HG02623 (cell line): ENCODE measurements at regions not wholly inside any gene's neighbourhood (a gene's known extent, or its start where the extent isn't known, plus 50 kb on each side); places are given as distances from the start of the nearest gene placed in this dataset.
"Not testable (repeated sequence)": the region's sequence is repeated elsewhere in the genome, so short reads cannot be mapped to it uniquely, and the experiment has no call there.

Experiments used
- ATAC-seq: cut with Tn5 transposase; IDR thresholded peaks from one replicate; pipeline ENCODE4 v1.9.1; 2021; ENCODE audit warnings: moderate library complexity; ENCODE audit not compliant: unreplicated experiment

DNA sequence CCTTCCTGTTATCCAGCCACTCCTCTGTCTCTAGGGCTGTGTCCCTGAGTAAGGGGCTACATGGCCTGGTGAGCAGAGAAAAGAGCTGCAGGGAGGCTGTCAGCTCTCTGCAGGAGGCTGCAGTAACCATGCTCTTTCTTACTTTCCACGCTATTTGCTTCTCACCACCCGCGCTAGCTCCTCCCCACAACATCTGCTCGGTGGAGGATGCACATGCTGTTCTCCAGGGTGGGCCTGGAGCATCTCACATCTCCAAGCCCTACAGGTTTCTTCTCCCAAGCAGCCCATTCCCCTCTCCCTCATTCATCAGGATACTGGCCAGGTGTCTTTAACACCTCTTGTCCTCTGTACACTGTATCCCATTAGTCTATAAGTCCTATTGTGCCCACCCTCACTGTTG is 103.8 kb downstream of the IER5 start:
- ATAC-seq, result no peak

GRCh38 chr1:181202986-181203555 is 114.6 kb downstream of the IER5 start:
- no peak for ATAC-seq

GRCh38 chr1:181204530-181204929 is 116.0 kb downstream of the IER5 start:
- no peak for ATAC-seq

GRCh38 chr1:181205901-181206300 is 117.4 kb downstream of the IER5 start:
- no peak for ATAC-seq

DNA sequence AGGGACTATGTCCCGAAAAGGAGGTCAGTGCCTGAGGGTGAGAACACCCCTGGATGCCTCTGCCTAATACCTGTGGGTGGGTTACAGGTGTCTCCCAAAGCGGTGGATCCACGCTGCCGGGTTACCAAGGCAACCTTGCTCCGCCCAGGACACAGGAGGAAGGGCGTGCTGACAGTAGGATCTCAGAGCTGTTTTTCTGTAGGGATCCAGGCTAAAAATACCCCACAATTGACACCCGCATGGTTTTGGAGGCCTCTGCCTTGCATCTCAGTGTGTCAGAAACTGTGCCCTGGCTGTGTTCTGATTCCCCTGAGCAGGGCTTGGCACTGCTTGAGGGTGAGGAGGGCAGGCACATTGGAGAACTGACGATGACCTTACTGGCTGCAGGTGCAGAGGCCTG is 118.0 kb downstream of the IER5 start:
- ATAC-seq, result no peak

DNA sequence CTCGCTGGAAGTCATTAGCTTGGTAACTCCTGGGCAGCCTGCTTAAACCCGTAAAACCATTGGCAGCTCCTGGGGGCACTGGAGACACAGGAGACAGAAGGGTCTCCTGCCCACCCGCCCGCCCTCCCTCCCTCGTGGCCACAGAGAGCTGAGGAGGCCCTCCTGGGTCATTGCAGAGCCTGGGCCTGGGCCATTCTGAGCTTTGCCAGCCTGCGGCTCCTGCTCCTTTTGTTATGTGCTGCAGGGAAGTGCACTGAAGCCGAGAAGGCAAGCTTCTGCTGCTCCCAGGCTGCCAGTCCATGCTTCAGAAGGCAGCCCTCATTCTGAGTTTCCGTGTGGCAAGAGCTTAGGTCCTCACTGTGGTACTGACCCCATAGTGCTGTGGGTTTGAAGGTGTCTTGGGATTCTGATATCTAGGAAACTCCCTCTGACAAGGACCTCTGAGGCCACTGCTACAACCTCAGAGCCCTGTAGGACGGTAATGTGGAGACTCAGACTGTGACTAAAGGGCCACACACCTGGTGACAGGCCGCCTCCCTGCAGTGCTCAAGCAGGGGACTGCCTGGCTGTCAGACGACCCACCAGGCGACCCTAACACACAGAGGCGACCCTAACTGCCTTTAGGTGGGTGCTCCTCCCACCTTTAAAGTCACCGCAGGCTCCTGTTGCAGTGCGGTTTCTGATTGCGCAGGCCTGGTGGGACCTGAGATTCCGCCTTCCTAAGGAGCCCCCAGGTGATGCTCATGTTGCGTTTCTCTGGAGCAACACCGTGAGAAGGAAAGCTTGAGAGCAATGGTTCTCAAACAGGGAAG is 118.7 kb downstream of the IER5 start:
- ATAC-seq, result no peak

DNA sequence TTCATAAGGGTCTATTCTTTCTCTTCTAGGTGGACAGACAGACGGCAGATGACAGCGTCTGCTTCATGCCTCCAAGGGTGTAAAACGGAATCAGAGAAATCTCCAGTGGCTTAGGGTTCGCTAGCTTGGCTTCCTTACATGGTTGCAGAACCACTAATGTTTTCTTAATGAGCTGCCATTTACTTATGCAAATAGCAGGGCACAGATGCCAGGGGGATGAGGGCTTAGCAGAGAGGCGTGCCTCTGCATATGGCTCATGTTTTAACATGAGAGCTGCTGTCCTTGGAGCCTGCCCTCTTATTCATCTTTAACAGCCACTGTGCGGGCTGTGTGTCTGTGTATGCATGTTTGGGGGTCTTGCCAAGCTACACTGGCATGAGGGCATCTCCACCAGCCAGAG is 119.6 kb downstream of the IER5 start:
- no peak for ATAC-seq

GRCh38 chr1:181208967-181209366 is 120.5 kb downstream of the IER5 start:
- no peak for ATAC-seq

GRCh38 chr1:181213056-181213455 is 124.6 kb downstream of the IER5 start:
- ATAC-seq, result no peak

- no peak for ATAC-seq
Measured at GRCh38 chr1:181216591-181216994, 128.1 kb downstream of the IER5 start.

- ATAC-seq, result no peak
Measured at GRCh38 chr1:181219938-181220337, 131.4 kb downstream of the IER5 start.

- ATAC-seq, result no peak
Measured at GRCh38 chr1:181221078-181221477, 132.6 kb downstream of the IER5 start.

DNA sequence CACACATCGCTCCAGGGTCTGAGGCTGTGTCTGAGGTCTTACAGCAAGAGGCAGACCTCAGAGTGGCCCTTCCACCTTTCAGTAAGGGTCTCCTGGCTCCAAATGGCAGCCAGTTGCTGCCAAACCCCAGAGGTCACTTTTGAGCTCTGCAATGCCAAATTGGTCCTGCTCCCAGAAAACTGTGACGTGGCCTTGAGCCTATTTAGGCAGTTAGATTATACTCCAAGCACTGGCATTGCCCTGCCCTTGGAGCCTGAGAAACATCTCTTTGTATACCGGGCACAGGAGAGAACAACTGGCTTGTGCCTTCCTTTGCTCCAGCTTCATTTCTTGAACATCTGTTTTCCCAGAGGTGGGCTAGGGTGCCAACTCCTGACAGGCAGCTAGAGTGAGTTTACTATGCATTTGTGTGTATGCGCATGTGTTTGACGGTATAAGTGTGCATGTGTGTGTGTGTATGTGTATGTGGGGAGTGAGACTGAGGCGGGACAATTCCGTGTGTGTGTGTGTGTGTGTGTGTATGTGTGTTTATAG is 134.5 kb downstream of the IER5 start:
- no peak for ATAC-seq

DNA sequence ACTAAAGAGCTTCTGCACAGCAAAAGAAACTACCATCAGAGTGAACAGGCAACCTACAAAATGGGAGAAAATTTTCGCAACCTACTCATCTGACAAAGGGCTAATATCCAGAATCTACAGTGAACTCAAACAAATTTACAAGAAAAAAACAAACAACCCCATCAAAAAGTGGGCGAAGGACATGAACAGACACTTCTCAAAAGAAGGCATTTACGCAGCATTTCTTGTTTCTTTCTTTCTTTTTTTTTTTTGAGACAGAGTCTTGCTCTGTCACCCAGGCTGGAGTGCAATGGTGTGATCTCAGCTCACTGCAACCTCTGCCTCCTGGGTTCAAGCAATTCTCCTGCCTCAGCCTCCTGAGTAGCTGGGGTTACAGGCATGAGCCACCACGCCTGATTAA is 138.2 kb downstream of the IER5 start:
- not testable (repeated sequence) for ATAC-seq

DNA sequence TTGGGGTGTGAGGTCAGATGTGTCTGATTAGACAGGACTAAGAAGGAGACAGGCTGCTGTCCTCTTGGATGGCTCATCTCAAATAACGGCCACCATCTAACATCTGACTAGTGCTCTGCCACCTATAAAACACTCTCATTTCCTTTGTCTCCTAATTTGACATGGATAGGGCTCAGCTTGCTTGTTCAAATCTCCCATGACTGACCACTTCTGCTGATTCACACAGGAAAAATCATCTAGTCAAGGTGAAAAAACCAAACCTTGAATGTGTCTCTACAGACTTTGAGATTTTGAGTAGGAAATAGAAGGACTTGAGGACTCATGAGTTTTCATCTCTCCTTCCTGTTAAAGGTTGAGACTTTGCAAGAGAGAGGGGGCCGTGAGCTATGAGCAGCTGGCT is 150.6 kb downstream of the IER5 start:
- ATAC-seq, result no peak

DNA sequence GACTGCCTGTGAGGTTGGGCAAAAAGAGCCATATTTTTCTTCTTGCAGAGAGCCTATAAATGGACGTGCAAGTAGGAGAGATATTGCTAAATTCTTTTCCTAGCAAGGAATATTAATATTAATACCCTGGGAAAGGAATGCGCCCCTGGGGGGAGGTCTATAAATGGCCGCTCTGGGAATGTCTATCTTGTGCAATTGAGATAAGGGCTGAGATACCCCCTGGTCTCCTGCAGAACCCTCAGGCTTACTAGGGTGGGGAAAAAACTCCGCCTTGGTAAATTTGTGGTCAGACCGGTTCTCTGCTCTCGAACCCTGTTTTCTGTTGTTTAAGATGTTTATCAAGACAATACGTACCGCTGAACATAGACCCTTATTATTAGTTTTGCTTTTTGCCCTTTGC is 157.8 kb downstream of the IER5 start:
- ATAC-seq, result not testable (repeated sequence)

GRCh38 chr1:181248361-181248760 is 159.9 kb downstream of the IER5 start:
- ATAC-seq, result not testable (repeated sequence)

DNA sequence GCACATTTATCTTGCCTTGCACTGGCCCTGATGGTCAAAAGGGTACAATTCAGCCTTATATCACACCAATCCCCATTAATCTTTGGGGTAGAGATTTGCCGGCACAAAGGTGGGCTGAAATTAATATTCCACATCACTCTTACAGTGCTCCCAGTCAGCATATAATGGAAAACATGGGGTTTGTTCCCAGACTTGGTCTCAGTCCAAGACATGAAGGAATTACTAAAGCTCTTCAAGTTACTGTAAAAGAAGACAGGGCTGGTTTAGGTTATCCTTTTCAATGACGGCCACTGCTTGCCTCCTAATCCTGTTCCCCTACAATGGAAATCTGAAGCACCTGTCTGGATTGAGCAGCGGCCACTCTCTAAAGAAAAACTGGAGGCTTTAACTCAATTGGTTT is 160.7 kb downstream of the IER5 start:
- no peak for ATAC-seq

DNA sequence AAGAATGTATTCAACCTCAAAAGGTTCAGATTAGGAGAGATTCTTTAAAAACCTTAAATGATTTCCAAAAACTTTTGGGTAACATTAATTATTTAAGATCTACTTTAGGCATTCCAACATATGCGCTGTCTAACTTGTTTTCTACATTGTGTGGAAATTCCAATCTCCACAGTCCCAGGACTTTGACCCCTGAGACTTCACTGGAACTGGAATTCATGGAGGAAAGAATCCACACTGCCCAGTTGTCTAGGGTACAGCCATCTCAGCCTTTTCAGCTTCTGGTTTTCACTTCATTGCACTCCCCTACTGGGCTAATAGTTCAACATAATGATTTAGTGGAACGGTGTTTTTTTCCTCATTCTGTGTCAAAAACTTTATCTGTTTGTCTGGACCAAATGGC is 161.5 kb downstream of the IER5 start:
- ATAC-seq, result no peak

GRCh38 chr1:181251001-181251712 is 162.7 kb downstream of the IER5 start:
- ATAC-seq, result no peak

GRCh38 chr1:181251713-181252075 is 163.2 kb downstream of the IER5 start:
- ATAC-seq, result no peak

GRCh38 chr1:181253601-181254000 is 165.1 kb downstream of the IER5 start:
- not testable (repeated sequence) for ATAC-seq
